ENCODE measurements at regions not wholly inside any gene's neighbourhood (a gene's known extent, or its start where the extent isn't known, plus 50 kb on each side); places are given as distances from the start of the nearest gene placed in this dataset.

DNA sequence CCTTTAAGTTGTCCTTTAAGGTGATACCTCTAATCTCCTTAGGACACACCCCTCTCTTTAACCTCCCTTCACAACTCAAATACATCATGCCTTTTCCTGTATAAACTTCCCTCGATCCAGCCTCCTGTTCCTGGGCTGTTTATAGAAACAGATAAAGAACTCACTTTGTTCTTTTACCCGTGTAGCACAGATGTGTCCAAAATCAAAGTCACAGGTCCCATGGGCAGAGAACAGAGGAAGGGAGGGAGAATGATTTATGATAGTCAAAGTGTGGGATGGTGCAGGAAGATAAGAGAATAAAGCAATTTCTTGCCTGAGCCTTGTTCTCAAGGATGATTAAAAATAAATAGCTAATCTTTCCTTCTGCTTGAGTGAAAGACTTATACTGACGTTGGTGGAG is 50.3 kb upstream of the CABCOCO1 start:
- DNase-seq (ENCODE audit: low read depth) = no peak
- TF ChIP-seq, protein P1, sequence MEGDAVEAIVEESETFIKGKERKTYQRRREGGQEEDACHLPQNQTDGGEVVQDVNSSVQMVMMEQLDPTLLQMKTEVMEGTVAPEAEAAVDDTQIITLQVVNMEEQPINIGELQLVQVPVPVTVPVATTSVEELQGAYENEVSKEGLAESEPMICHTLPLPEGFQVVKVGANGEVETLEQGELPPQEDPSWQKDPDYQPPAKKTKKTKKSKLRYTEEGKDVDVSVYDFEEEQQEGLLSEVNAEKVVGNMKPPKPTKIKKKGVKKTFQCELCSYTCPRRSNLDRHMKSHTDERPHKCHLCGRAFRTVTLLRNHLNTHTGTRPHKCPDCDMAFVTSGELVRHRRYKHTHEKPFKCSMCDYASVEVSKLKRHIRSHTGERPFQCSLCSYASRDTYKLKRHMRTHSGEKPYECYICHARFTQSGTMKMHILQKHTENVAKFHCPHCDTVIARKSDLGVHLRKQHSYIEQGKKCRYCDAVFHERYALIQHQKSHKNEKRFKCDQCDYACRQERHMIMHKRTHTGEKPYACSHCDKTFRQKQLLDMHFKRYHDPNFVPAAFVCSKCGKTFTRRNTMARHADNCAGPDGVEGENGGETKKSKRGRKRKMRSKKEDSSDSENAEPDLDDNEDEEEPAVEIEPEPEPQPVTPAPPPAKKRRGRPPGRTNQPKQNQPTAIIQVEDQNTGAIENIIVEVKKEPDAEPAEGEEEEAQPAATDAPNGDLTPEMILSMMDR (IDR thresholded peaks at IDR 0.05; ENCODE audit: insufficient read depth, low read length) = no peak
- H3K4me3 ChIP-seq (ENCODE audit: low read depth, low read length) = no peak overlapping the region

- no peak overlapping the region for H3K4me3 ChIP-seq (ENCODE audit: low read depth, low read length)
- TF ChIP-seq, protein P1 (IDR thresholded peaks at IDR 0.05; ENCODE audit: insufficient read depth, low read length) = no peak
- DNase-seq (ENCODE audit: low read depth) = no peak
These were observed 50.7 kb upstream of the CABCOCO1 start for GRCh38 chr10:61612009-61612408.

GRCh38 chr10:61609701-61610100 is 53.0 kb upstream of the CABCOCO1 start:
- TF ChIP-seq, protein P1 (IDR thresholded peaks at IDR 0.05; ENCODE audit: insufficient read depth, low read length) = no peak
- no peak for DNase-seq (ENCODE audit: low read depth)
- H3K4me3 ChIP-seq (ENCODE audit: low read depth, low read length) = no peak overlapping the region

GRCh38 chr10:61608255-61609033 is 54.3 kb upstream of the CABCOCO1 start:
- TF ChIP-seq, protein P1 (IDR thresholded peaks at IDR 0.05; ENCODE audit: insufficient read depth, low read length) = no peak
- no peak overlapping the region for H3K4me3 ChIP-seq (ENCODE audit: low read depth, low read length)
- peak; percentile 44 for DNase-seq (ENCODE audit: low read depth)

GRCh38 chr10:61606959-61607907 is 55.5 kb upstream of the CABCOCO1 start:
- H3K4me3 ChIP-seq (ENCODE audit: low read depth, low read length) = no peak overlapping the region
- TF ChIP-seq, protein P1 (IDR thresholded peaks at IDR 0.05; ENCODE audit: insufficient read depth, low read length) = peak; percentile 71
- peak; percentile 38 for DNase-seq (ENCODE audit: low read depth)

DNA sequence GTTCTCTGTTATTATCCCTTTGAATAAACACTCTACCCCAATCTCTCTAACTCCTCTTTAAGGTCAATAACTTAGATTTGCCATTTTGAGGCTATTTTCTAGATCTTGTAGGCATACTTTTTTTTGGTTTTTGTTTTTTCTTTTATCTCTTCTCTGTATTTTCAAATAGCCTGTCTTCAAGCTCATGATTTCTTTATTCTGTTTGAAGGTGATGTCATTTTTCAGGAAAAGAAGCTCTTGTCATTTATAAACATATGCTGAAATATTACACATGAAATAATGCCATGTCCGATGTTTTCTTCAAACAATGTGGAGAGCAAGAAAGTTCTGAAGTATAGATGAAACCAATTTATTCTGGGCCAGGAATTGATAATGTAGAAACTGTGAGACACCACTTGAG is 57.5 kb upstream of the CABCOCO1 start:
- H3K4me3 ChIP-seq (ENCODE audit: low read depth, low read length) = no peak overlapping the region
- TF ChIP-seq, protein P1 (IDR thresholded peaks at IDR 0.05; ENCODE audit: insufficient read depth, low read length) = no peak
- DNase-seq (ENCODE audit: low read depth) = no peak
